Endothelial cell of umbilical vein (primary cell): ENCODE measurements at regions not wholly inside any gene's neighbourhood (a gene's known extent, or its start where the extent isn't known, plus 50 kb on each side); places are given as distances from the start of the nearest gene placed in this dataset.

Experiments used
- EZH2 ChIP-seq: IDR thresholded peaks from 2 replicates; pipeline ENCODE4 v1.6.1; 2012; ENCODE audit warnings: borderline replicate concordance, low read depth, mild to moderate bottlenecking, moderate library complexity, low read length, inconsistent platforms; ENCODE audit not compliant: severe bottlenecking
- MYC ChIP-seq: IDR thresholded peaks from one replicate; pipeline ENCODE4 v1.6.1; 2011; ENCODE audit warnings: mild to moderate bottlenecking, low read depth, low read length
- POLR2A ChIP-seq: IDR thresholded peaks from 2 replicates; pipeline ENCODE4 v1.6.1; 2012; ENCODE audit warnings: low read depth, mild to moderate bottlenecking, control low read depth, low read length
- POLR2AphosphoS5 ChIP-seq: IDR thresholded peaks from 2 replicates; pipeline ENCODE4 v1.6.1; 2012; ENCODE audit warnings: low read depth, mild to moderate bottlenecking, control low read depth, low read length, moderate library complexity; ENCODE audit not compliant: insufficient read depth
- TF ChIP-seq, protein P1 (sequence below), 2 donors: IDR thresholded peaks; 1 replicate in 1 of 2; 2 replicates in 1 of 2; pipeline ENCODE4 v1.5.1; 2011; ENCODE audit warnings: low read length in 2 of 2, mild to moderate bottlenecking in 2 of 2, moderate library complexity in 2 of 2, control low read depth in 1 of 2, inconsistent platforms in 1 of 2, low read depth in 1 of 2; ENCODE audit not compliant: insufficient read depth in 1 of 2; ENCODE audit errors: extremely low read depth in 1 of 2

- TF ChIP-seq, protein P1, sequence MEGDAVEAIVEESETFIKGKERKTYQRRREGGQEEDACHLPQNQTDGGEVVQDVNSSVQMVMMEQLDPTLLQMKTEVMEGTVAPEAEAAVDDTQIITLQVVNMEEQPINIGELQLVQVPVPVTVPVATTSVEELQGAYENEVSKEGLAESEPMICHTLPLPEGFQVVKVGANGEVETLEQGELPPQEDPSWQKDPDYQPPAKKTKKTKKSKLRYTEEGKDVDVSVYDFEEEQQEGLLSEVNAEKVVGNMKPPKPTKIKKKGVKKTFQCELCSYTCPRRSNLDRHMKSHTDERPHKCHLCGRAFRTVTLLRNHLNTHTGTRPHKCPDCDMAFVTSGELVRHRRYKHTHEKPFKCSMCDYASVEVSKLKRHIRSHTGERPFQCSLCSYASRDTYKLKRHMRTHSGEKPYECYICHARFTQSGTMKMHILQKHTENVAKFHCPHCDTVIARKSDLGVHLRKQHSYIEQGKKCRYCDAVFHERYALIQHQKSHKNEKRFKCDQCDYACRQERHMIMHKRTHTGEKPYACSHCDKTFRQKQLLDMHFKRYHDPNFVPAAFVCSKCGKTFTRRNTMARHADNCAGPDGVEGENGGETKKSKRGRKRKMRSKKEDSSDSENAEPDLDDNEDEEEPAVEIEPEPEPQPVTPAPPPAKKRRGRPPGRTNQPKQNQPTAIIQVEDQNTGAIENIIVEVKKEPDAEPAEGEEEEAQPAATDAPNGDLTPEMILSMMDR (IDR thresholded peaks at IDR 0.05; ENCODE audit: extremely low read depth in 1 of 2, insufficient read depth in 1 of 2, low read depth in 1 of 2, low read length in 2 of 2): no peak
- no peak for TF ChIP-seq POLR2AphosphoS5
- TF ChIP-seq MYC: no peak
- TF ChIP-seq EZH2: no peak
- TF ChIP-seq POLR2A: no peak
Observed at GRCh38 chr4:15299627-15300026, 128.2 kb upstream of the C1QTNF7 start.
